HEK293 (cell line): ENCODE measurements at regions not wholly inside any gene's neighbourhood (a gene's known extent, or its start where the extent isn't known, plus 50 kb on each side); places are given as distances from the start of the nearest gene placed in this dataset.

Experiments used
- CTCF ChIP-seq: fragments of 450-650 bp; formaldehyde crosslinking; IDR thresholded peaks from 2 replicates; pipeline ENCODE4 v1.5.1; 2016; ENCODE audit warnings: missing biosample characterization, missing genetic modification characterization
- PBX3 ChIP-seq: sonication (generic); formaldehyde crosslinking; IDR thresholded peaks from 2 replicates; pipeline ENCODE4 v1.8.1; 2022; ENCODE audit warnings: mild to moderate bottlenecking, moderate library complexity, missing genetic modification reagents
- ZBTB11 ChIP-seq: fragments of 450-650 bp; formaldehyde crosslinking; conservative IDR thresholded peaks from 2 replicates; pipeline ENCODE4 v1.5.1; 2016; ENCODE audit warnings: low read depth, missing biosample characterization, missing genetic modification characterization

GRCh38 chr16:22683730-22684573 lies 130.0 kb upstream of the HS3ST2 start:
- TF ChIP-seq PBX3 (CRISPR knock-in tag): no peak
- TF ChIP-seq ZBTB11: no peak
- TF ChIP-seq CTCF (tag by site-specific recombination): no peak
